ENCODE measurements at regions not wholly inside any gene's neighbourhood (a gene's known extent, or its start where the extent isn't known, plus 50 kb on each side); places are given as distances from the start of the nearest gene placed in this dataset.

GRCh38 chr10:124289851-124290795 lies 128.6 kb downstream of the OAT start:
- Mint-ChIP-seq H3K9me3 (no peaks in the 10 kb centered on the region), H3K27me3 (peaks cover 0 to 3% of the 10 kb centered on the region in 2 donors), H3K4me1 (no peaks in the 10 kb centered on the region), H3K27ac (no peak overlapping the region), H3K36me3 (no peaks in the 10 kb centered on the region), H3K4me3 (no peak overlapping the region)
- ChIA-PET POLR2A (no interaction called here), CTCF (no interaction called here)
- no peak overlapping the region for H3K4me3 ChIP-seq (ENCODE audit: control insufficient read depth in 1 of 2, extremely low read depth in 1 of 2, low read length in 1 of 2)
- no peaks in the 10 kb centered on the region for H3K36me3 ChIP-seq (ENCODE audit: control insufficient read depth in 2 of 2, extremely low read depth in 1 of 2, insufficient read depth in 1 of 2, low read length in 1 of 2)
- no peaks in the 10 kb centered on the region for H3K9me3 ChIP-seq
- 56% methylated on average over 18 of the region's 18 CpGs for WGBS (ENCODE audit: insufficient coverage)
- DNase-seq (peak in 1 of 35 experiments; percentile 8), ATAC-seq (replicated peaks in 1 of 4) (no peak)
- no peak overlapping the region for H3K27ac ChIP-seq (ENCODE audit: low read length)
- H3K27me3 ChIP-seq (replicated peaks in 1 of 2; ENCODE audit: control insufficient read depth in 2 of 2, extremely low read depth in 1 of 2, insufficient read depth in 2 of 2, low read length in 1 of 2): no peaks in the 10 kb centered on the region
- H3K4me1 ChIP-seq (ENCODE audit: control insufficient read depth in 1 of 2, extremely low read depth in 1 of 2, insufficient read depth in 2 of 2, low read length in 2 of 2): no peaks in the 10 kb centered on the region

GRCh38 chr10:124288928-124289850 lies 129.5 kb downstream of the OAT start:
- 77% methylated on average over 12 of the region's 21 CpGs for WGBS (ENCODE audit: insufficient coverage)
- H3K9me3 Mint-ChIP-seq: no peaks in the 10 kb centered on the region
- DNase-seq: no peak
- no peaks in the 10 kb centered on the region for H3K36me3 ChIP-seq (ENCODE audit: control insufficient read depth in 2 of 2, extremely low read depth in 1 of 2, insufficient read depth in 1 of 2, low read length in 1 of 2)
- ChIA-PET CTCF (no interaction called here), POLR2A (no interaction called here)
- H3K27me3 ChIP-seq (replicated peaks in 1 of 2; ENCODE audit: control insufficient read depth in 2 of 2, extremely low read depth in 1 of 2, insufficient read depth in 2 of 2, low read length in 1 of 2): no peaks in the 10 kb centered on the region
- H3K4me1 ChIP-seq (ENCODE audit: control insufficient read depth in 1 of 2, extremely low read depth in 1 of 2, insufficient read depth in 2 of 2, low read length in 2 of 2): no peaks in the 10 kb centered on the region
- no peak overlapping the region for H3K27ac ChIP-seq (ENCODE audit: low read length)
- no peak overlapping the region for H3K27ac Mint-ChIP-seq
- H3K36me3 Mint-ChIP-seq: no peaks in the 10 kb centered on the region
- H3K27me3 Mint-ChIP-seq: peaks cover 0 to 3% of the 10 kb centered on the region in 2 donors
- no peak overlapping the region for H3K4me3 Mint-ChIP-seq
- no peak overlapping the region for H3K4me3 ChIP-seq (ENCODE audit: control insufficient read depth in 1 of 2, extremely low read depth in 1 of 2, low read length in 1 of 2)
- H3K4me1 Mint-ChIP-seq: no peaks in the 10 kb centered on the region
- no peaks in the 10 kb centered on the region for H3K9me3 ChIP-seq
- ATAC-seq (replicated peaks in 1 of 4): no peak

- ATAC-seq (replicated peaks in 1 of 4): no peak
These were observed 130.2 kb downstream of the OAT start for GRCh38 chr10:124288486-124288885.

GRCh38 chr10:124287791-124288190 lies 130.9 kb downstream of the OAT start:
- Histone ChIP-seq H3K4me3 (ENCODE audit: control insufficient read depth in 1 of 2, extremely low read depth in 1 of 2, low read length in 1 of 2) (no peak overlapping the region), H3K27ac (ENCODE audit: low read length) (no peak overlapping the region), H3K27me3 (replicated peaks in 1 of 2; ENCODE audit: control insufficient read depth in 2 of 2, extremely low read depth in 1 of 2, insufficient read depth in 2 of 2, low read length in 1 of 2) (peaks cover 0 to 4% of the 10 kb centered on the region in 2 experiments), H3K4me1 (ENCODE audit: control insufficient read depth in 1 of 2, extremely low read depth in 1 of 2, insufficient read depth in 2 of 2, low read length in 2 of 2) (no peaks in the 10 kb centered on the region), H3K9me3 (no peaks in the 10 kb centered on the region), H3K36me3 (ENCODE audit: control insufficient read depth in 2 of 2, extremely low read depth in 1 of 2, insufficient read depth in 1 of 2, low read length in 1 of 2) (no peaks in the 10 kb centered on the region)
- Mint-ChIP-seq H3K36me3 (no peaks in the 10 kb centered on the region), H3K9me3 (no peaks in the 10 kb centered on the region), H3K4me1 (no peaks in the 10 kb centered on the region), H3K27ac (no peak overlapping the region), H3K4me3 (no peak overlapping the region), H3K27me3 (peaks cover 0 to 3% of the 10 kb centered on the region in 2 donors)
- WGBS (ENCODE audit: insufficient coverage): 90% methylated on average over 8 of the region's 9 CpGs
- POLR2A ChIA-PET: no interaction called here
- ATAC-seq (replicated peaks in 1 of 4): no peak
- CTCF ChIA-PET: no interaction called here
- DNase-seq: no peak

More at GRCh38 chr10:124288486-124288885, 130.2 kb downstream of the OAT start:
- Mint-ChIP-seq H3K27ac (no peak overlapping the region), H3K27me3 (peaks cover 0 to 3% of the 10 kb centered on the region in 2 donors), H3K36me3 (no peaks in the 10 kb centered on the region), H3K9me3 (no peaks in the 10 kb centered on the region), H3K4me3 (no peak overlapping the region), H3K4me1 (no peaks in the 10 kb centered on the region)
- Histone ChIP-seq H3K9me3 (no peaks in the 10 kb centered on the region), H3K27me3 (replicated peaks in 1 of 2; ENCODE audit: control insufficient read depth in 2 of 2, extremely low read depth in 1 of 2, insufficient read depth in 2 of 2, low read length in 1 of 2) (peaks cover 0 to 3% of the 10 kb centered on the region in 2 experiments), H3K4me1 (ENCODE audit: control insufficient read depth in 1 of 2, extremely low read depth in 1 of 2, insufficient read depth in 2 of 2, low read length in 2 of 2) (no peaks in the 10 kb centered on the region), H3K4me3 (ENCODE audit: control insufficient read depth in 1 of 2, extremely low read depth in 1 of 2, low read length in 1 of 2) (no peak overlapping the region), H3K36me3 (ENCODE audit: control insufficient read depth in 2 of 2, extremely low read depth in 1 of 2, insufficient read depth in 1 of 2, low read length in 1 of 2) (no peaks in the 10 kb centered on the region), H3K27ac (ENCODE audit: low read length) (no peak overlapping the region)
- 84% methylated on average over 4 of the region's 8 CpGs for WGBS (ENCODE audit: insufficient coverage)
- DNase-seq: no peak
- ChIA-PET POLR2A (no interaction called here), CTCF (no interaction called here)

- H3K4me3 Mint-ChIP-seq: no peak overlapping the region
These were observed 131.5 kb downstream of the OAT start for GRCh38 chr10:124287071-124287685.

GRCh38 chr10:124286621-124287020 lies 132.1 kb downstream of the OAT start:
- H3K4me3 ChIP-seq (ENCODE audit: control insufficient read depth in 1 of 2, extremely low read depth in 1 of 2, low read length in 1 of 2): no peak overlapping the region
- no peaks in the 10 kb centered on the region for H3K9me3 Mint-ChIP-seq
- peaks cover 0 to 3% of the 10 kb centered on the region in 2 donors for H3K27me3 Mint-ChIP-seq
- H3K36me3 Mint-ChIP-seq: no peaks in the 10 kb centered on the region
- no CpG with 5 or more reads among the region's 1 CpG for WGBS (ENCODE audit: insufficient coverage)
- no peaks in the 10 kb centered on the region for H3K4me1 ChIP-seq (ENCODE audit: control insufficient read depth in 1 of 2, extremely low read depth in 1 of 2, insufficient read depth in 2 of 2, low read length in 2 of 2)
- no peaks in the 10 kb centered on the region for H3K4me1 Mint-ChIP-seq
- ChIA-PET POLR2A (no interaction called here), CTCF (no interaction called here)
- H3K27ac Mint-ChIP-seq: no peak overlapping the region
- H3K4me3 Mint-ChIP-seq: no peak overlapping the region
- H3K27ac ChIP-seq (ENCODE audit: low read length): no peak overlapping the region
- no peaks in the 10 kb centered on the region for H3K9me3 ChIP-seq
- H3K27me3 ChIP-seq (replicated peaks in 1 of 2; ENCODE audit: control insufficient read depth in 2 of 2, extremely low read depth in 1 of 2, insufficient read depth in 2 of 2, low read length in 1 of 2): peaks cover 0 to 5% of the 10 kb centered on the region in 2 experiments
- DNase-seq: no peak
- no peak for ATAC-seq (replicated peaks in 1 of 4)
- H3K36me3 ChIP-seq (ENCODE audit: control insufficient read depth in 2 of 2, extremely low read depth in 1 of 2, insufficient read depth in 1 of 2, low read length in 1 of 2): no peaks in the 10 kb centered on the region

More at GRCh38 chr10:124287071-124287685, 131.5 kb downstream of the OAT start:
- Histone ChIP-seq H3K9me3 (no peaks in the 10 kb centered on the region), H3K27me3 (replicated peaks in 1 of 2; ENCODE audit: control insufficient read depth in 2 of 2, extremely low read depth in 1 of 2, insufficient read depth in 2 of 2, low read length in 1 of 2) (peaks cover 0 to 4% of the 10 kb centered on the region in 2 experiments), H3K4me1 (ENCODE audit: control insufficient read depth in 1 of 2, extremely low read depth in 1 of 2, insufficient read depth in 2 of 2, low read length in 2 of 2) (no peaks in the 10 kb centered on the region), H3K36me3 (ENCODE audit: control insufficient read depth in 2 of 2, extremely low read depth in 1 of 2, insufficient read depth in 1 of 2, low read length in 1 of 2) (no peaks in the 10 kb centered on the region), H3K27ac (ENCODE audit: low read length) (no peak overlapping the region), H3K4me3 (ENCODE audit: control insufficient read depth in 1 of 2, extremely low read depth in 1 of 2, low read length in 1 of 2) (no peak overlapping the region)
- no peaks in the 10 kb centered on the region for H3K4me1 Mint-ChIP-seq
- POLR2A ChIA-PET: no interaction called here
- CTCF ChIA-PET: no interaction called here
- 85% methylated on average over 6 of the region's 10 CpGs for WGBS (ENCODE audit: insufficient coverage)
- DNase-seq (no peak), ATAC-seq (replicated peaks in 1 of 4) (no peak)
- no peaks in the 10 kb centered on the region for H3K36me3 Mint-ChIP-seq
- no peak overlapping the region for H3K27ac Mint-ChIP-seq
- peaks cover 0 to 3% of the 10 kb centered on the region in 2 donors for H3K27me3 Mint-ChIP-seq
- H3K9me3 Mint-ChIP-seq: no peaks in the 10 kb centered on the region

All from T-cell (primary cell).